ENCODE measurements at regions not wholly inside any gene's neighbourhood (a gene's known extent, or its start where the extent isn't known, plus 50 kb on each side); places are given as distances from the start of the nearest gene placed in this dataset.
"Not testable (repeated sequence)": the region's sequence is repeated elsewhere in the genome, so short reads cannot be mapped to it uniquely, and the experiment has no call there.

DNA sequence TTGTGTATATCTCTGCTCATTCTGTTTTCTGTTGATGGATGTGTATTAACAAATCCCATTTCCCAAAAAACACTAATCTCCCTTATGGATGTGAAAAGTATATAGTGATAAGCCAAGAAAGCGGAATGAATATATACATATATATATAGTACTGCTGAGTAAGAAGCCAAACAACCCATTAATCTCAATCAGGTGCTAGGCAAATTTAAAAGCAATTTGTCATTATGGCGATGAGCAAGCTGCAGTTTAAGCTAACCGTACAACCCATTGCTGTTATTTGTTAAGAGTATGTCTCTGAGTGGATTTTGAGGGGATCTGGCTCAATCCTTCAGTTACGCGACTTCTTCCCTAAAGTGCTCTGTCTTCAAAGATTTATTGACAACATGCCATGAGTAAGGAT lies 640.4 kb upstream of the ARRDC3 start:
- no peaks in the 10 kb centered on the region for H3K27me3 Mint-ChIP-seq
- DNase-seq: no peak
- no peak overlapping the region for H3K4me3 Mint-ChIP-seq
- H3K9me3 Mint-ChIP-seq: no peaks in the 10 kb centered on the region
- H3K4me1 Mint-ChIP-seq: no peaks in the 10 kb centered on the region
- no peak overlapping the region for H3K27ac Mint-ChIP-seq
- H3K36me3 Mint-ChIP-seq: no peaks in the 10 kb centered on the region

DNA sequence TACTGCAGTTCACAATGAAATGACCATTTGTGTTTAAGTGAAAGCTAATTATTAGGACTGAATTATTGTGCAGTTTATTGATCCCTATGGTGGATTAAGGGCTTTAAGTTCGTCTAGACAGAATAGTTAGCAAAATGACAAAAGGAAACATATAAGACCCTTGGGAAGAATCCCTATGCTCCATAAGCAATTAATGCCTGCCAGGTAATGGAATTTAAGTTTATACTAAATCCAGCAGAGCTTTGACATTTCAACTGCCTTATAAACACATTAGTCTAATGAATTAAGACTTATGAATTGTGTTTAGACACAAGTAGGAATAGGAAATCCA lies 640.0 kb upstream of the ARRDC3 start:
- H3K4me1 Mint-ChIP-seq: no peaks in the 10 kb centered on the region
- no peaks in the 10 kb centered on the region for H3K27me3 Mint-ChIP-seq
- no peaks in the 10 kb centered on the region for H3K9me3 Mint-ChIP-seq
- H3K27ac Mint-ChIP-seq: no peak overlapping the region
- no peak for DNase-seq
- no peak overlapping the region for H3K4me3 Mint-ChIP-seq
- H3K36me3 Mint-ChIP-seq: no peaks in the 10 kb centered on the region

DNA sequence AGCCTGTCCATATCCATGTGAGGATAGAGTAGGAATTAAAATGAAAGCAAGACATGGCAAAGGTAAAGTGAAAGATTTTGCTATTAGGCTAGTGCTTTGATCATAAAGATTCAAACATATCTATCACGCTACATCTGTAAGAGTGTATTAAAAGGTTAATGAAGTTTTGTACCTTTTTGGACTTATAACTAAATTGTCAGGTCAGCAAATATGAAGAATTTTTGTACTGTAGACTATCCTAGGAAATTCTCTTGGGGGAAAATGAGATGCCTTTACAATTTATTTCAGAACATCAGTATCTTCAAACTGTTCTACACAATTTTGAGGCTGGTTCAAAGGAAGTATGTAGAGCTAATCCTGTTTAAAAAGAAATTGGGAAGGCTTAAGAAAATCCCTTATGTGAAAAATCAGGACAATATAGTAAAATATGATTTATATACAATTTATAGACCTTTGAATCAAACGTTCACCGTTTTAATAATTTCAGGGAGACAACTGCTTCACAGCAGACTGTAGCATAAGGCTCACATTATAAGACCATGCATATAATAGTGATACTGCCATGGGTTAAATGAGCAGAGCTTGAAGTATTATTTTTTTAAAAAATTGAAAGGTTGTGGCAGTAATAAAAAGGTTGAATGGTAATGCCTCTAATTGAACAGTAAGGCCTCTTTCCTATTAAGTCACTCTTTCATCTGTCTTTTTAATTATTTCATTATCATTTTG lies 639.5 kb upstream of the ARRDC3 start:
- Mint-ChIP-seq H3K9me3 (no peaks in the 10 kb centered on the region), H3K27ac (no peak overlapping the region), H3K4me1 (no peaks in the 10 kb centered on the region), H3K4me3 (no peak overlapping the region), H3K36me3 (no peaks in the 10 kb centered on the region), H3K27me3 (no peaks in the 10 kb centered on the region)
- no peak for DNase-seq

DNA sequence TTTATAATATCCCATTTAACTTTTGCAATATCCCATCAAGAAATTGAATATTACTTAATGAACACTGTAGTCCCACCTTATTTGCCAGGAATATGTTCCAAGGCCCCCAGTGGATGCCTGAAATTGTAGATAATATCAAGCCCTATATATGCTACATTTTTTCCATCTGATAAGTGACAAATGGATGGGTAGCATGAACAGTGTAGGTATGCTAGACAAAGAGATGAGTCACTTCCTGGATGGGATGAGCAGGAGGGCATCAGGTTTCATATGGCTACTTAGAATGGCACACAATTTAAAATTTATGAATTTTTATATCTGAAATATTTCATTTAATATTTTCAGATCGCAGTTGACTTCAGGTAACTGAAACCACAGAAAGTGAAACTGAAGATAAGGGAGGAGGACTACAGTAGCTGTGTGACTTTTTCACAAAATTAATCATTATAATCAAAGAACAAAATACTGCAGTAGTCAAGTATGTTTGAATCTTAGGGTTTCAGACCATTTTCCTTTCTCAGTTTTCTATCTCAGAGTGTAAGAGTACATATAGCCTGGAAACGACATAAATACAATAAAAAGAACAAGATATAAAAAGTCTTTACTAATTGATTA lies 636.4 kb upstream of the ARRDC3 start:
- Mint-ChIP-seq H3K4me3 (no peak overlapping the region), H3K4me1 (no peaks in the 10 kb centered on the region), H3K27ac (no peak overlapping the region), H3K36me3 (no peaks in the 10 kb centered on the region), H3K27me3 (no peaks in the 10 kb centered on the region), H3K9me3 (no peaks in the 10 kb centered on the region)
- DNase-seq: no peak

DNA sequence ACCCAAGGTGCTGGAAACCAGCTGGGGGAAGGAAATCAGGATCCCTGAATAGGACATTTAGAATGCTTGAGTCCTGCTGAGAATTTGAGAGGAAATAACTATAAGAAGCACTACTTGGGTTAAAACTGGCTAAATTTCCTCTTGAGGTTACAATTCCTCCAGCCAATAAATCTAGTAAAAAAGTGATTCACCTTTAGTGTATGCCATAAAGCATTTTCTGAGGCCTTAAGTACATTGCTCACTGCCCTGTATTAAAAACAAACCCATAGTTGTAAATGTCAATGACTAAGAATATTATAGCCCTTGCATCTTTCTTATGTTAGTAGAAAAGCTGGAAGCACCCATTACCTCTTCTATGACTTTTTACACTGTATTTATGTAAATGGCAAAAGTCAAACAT lies 634.7 kb upstream of the ARRDC3 start:
- Mint-ChIP-seq H3K27ac (no peak overlapping the region), H3K9me3 (no peaks in the 10 kb centered on the region), H3K4me1 (no peaks in the 10 kb centered on the region), H3K4me3 (no peak overlapping the region), H3K27me3 (no peaks in the 10 kb centered on the region), H3K36me3 (no peaks in the 10 kb centered on the region)
- no peak for DNase-seq

DNA sequence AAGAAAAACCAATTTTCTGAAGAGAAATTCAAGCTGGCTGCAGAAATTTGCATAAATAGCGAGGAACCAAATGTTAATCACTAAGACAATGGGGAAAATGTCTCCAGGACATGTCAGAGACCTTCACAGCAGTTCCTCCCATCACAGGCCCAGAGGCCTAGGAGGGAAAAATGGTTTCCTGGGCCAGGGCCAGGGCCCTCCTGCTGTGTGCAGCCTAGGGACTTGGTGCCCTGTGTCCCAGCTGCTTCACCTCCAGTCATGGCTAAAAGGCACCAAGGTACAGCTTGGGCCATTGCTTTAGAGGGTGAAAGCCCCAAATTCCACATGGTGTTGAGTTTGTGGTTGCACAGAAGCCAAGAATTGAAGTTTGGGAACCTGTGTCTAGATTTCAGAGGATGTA lies 628.7 kb upstream of the ARRDC3 start:
- not testable (repeated sequence) for H3K27me3 Mint-ChIP-seq, H3K27ac Mint-ChIP-seq, H3K4me1 Mint-ChIP-seq, H3K36me3 Mint-ChIP-seq, H3K9me3 Mint-ChIP-seq, H3K4me3 Mint-ChIP-seq, DNase-seq

DNA sequence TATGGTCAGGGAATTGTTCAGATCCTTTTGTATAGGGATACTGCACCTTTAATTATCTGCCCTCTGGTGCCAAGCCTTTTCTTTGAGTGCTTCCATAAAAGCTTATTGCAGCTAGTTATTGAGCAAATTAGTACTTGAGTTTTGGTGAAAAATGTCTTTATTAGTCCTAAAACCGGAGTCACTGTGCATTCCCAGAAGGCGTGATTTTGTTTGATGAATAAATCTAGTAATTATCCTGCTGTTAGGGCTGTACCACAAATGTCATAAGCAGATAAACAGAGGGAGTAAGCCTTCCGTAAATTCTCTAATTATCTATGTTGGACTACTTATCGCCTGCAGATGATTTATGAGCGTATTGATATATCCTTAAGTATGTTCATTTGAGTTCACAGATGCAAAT lies 620.7 kb upstream of the ARRDC3 start:
- H3K27ac Mint-ChIP-seq: no peak overlapping the region
- H3K9me3 Mint-ChIP-seq: no peaks in the 10 kb centered on the region
- H3K4me3 Mint-ChIP-seq: no peak overlapping the region

DNA sequence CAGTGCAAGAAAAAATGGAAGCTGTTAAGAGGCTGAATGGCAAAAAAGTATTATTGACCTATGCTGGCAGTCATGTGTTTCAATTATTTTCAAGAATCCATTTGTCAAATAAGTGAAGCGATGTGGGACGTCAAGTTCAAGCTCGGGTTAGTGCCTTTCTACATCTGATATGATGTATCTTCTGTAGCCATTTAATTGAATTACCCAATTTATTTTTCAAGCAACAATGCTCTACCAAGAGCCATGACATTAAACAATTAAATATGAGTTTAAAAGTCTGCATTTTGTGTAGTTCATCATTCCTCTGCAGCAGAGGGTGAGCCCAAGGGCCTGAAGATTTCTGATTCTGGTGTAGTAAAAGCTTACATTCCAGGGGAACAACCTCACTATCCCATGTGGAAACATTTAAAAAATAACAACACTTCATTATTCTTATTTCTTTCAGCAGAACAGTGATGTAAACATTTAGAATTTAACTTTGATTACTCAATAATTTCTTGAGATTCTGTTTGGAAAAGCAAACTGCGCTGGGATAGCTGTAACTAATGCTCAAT lies 619.7 kb upstream of the ARRDC3 start:
- no peak for DNase-seq
- H3K4me3 Mint-ChIP-seq: no peak overlapping the region
- no peaks in the 10 kb centered on the region for H3K4me1 Mint-ChIP-seq
- H3K27me3 Mint-ChIP-seq: no peaks in the 10 kb centered on the region
- no peak overlapping the region for H3K27ac Mint-ChIP-seq
- no peaks in the 10 kb centered on the region for H3K9me3 Mint-ChIP-seq
- no peaks in the 10 kb centered on the region for H3K36me3 Mint-ChIP-seq

More for the DNA sequence above, 620.7 kb upstream of the ARRDC3 start:
- Mint-ChIP-seq H3K36me3 (no peaks in the 10 kb centered on the region), H3K4me1 (no peaks in the 10 kb centered on the region), H3K27me3 (no peaks in the 10 kb centered on the region)
- no peak for DNase-seq

DNA sequence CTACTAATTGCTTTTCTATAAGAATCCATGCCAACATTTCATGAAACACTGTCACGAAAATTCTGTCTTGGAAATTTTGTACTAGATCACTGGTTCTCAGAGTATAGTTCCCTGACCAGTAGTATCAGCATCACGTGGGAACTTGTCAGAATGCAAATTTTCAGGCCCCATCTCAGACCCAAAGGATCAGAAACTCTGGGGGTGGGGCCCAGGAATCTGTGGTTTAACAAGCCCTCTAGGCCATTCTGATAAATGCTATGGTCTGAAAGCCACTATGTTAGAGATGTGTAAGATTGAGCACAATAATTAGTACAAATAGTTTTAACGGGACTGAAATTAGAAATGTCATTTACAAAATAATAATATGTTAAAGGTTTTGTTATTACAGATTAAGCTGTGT lies 615.7 kb upstream of the ARRDC3 start:
- Mint-ChIP-seq H3K4me1 (no peaks in the 10 kb centered on the region), H3K27ac (no peak overlapping the region), H3K36me3 (no peaks in the 10 kb centered on the region), H3K9me3 (no peaks in the 10 kb centered on the region), H3K4me3 (no peak overlapping the region), H3K27me3 (no peaks in the 10 kb centered on the region)
- DNase-seq: no peak

DNA sequence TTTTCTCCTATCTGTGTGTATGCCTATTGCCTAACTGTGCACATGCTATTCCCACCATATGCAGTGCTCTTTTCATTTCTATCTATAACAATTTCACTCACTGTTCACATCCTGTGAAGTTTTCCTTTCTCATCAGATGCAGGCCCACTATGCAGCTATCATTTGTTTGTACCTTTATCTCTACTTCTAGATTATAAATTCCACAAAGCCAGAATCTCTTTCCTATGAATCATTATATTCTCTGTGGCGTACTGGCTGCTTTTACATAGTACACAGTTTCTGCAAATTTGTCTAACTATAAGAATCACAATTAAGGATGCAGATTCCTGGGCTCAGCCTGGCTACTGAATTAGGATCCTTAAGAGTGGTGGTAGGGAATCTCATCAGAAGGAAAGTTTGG lies 600.8 kb upstream of the ARRDC3 start:
- Mint-ChIP-seq H3K9me3 (no peaks in the 10 kb centered on the region), H3K4me3 (no peak overlapping the region), H3K27me3 (no peaks in the 10 kb centered on the region), H3K36me3 (no peaks in the 10 kb centered on the region), H3K4me1 (no peaks in the 10 kb centered on the region), H3K27ac (no peak overlapping the region)
- no peak for DNase-seq

DNA sequence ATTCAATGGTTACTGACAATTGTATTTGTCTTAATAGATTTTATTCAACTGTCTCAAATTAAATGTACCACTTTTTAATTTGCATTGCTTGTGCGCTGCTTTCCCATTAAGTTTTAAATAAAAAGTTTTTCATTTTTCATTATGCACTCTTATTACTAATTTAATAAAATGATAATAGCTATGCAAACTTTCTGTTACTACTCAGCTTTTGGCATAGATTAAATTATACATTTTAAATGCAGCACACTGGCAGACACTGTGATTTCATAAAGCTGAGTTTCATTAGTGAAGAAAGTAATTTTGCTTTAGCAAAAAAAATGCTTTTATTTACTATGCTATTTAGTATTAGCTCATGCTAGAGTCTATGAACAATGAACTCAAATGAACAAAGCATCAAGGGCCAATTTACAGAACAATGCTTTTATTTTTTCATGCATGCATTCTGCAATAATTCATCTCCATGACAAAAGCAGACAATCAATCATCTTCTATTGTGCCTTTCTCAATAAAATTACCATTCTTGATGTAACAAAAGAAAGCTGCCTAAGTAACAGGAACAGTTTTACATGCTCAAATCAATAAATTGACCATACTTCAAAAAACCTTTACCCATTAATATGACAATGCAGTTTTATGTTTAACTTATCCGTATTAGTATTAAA lies 595.2 kb upstream of the ARRDC3 start:
- Mint-ChIP-seq H3K4me1 (no peaks in the 10 kb centered on the region), H3K4me3 (no peak overlapping the region), H3K36me3 (no peaks in the 10 kb centered on the region), H3K9me3 (no peaks in the 10 kb centered on the region), H3K27ac (no peak overlapping the region), H3K27me3 (no peaks in the 10 kb centered on the region)
- no peak for DNase-seq

DNA sequence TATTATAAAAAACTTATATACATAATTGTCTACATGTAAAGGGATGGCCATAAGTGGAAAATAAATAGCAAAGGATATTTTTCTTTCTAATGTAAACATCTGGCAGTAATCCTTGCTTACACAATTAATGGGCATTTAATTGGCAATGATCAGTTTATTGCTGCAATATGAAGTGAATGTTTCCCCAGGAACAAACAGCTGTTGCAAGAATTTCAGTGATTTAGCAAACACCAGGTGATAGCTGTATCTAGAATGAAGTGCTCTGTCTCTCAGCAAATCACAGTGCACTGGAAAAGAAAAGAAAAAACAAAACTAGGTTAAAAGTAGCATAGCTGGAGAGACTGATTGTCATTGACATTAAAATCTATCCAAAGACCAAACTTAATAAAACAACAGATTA lies 594.5 kb upstream of the ARRDC3 start:
- Mint-ChIP-seq H3K9me3 (no peaks in the 10 kb centered on the region), H3K27me3 (no peaks in the 10 kb centered on the region), H3K4me1 (no peaks in the 10 kb centered on the region), H3K36me3 (no peaks in the 10 kb centered on the region), H3K4me3 (no peak overlapping the region), H3K27ac (no peak overlapping the region)
- no peak for DNase-seq

DNA sequence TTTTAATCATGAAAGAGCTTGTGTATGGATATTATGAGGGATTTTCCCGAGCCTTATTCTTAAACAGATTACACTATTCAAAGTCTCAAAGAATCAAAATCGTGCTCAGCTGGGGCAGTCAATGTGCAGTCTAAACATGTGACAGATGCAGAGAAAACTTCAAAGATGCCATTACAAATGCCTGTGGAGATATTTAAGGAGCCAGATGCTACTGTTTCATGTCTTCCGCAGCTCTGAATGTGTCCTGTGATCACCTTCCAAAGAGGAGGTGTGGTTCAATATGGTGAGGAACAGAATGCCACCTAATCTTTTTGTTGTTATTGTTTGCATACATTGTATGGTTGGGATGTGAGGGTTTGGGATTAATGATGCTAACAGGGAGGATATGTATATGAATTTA lies 593.3 kb upstream of the ARRDC3 start:
- Mint-ChIP-seq H3K36me3 (no peaks in the 10 kb centered on the region), H3K27ac (no peak overlapping the region), H3K4me3 (no peak overlapping the region), H3K9me3 (no peaks in the 10 kb centered on the region), H3K27me3 (no peaks in the 10 kb centered on the region), H3K4me1 (no peaks in the 10 kb centered on the region)
- no peak for DNase-seq

DNA sequence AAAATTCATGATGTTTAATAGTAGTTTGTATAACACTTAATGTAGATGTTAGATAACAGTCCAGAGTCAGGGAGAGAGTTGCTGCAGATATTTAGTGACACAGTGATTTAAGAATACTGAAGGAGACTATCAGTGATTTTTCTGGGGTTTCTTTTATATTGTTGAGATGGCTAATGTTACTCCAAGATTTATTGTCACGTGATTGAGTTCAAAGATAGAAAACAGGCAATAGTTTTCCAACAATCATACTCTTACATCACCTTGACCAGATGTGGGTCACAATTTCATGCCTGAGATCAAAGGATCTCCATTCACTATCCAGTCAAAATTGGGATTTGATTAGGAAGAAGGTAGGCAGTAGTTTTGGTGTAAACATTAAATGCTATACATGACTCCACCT lies 580.0 kb upstream of the ARRDC3 start:
- no peak overlapping the region for H3K27ac Mint-ChIP-seq
- no peaks in the 10 kb centered on the region for H3K4me1 Mint-ChIP-seq
- no peaks in the 10 kb centered on the region for H3K27me3 Mint-ChIP-seq
- H3K4me3 Mint-ChIP-seq: no peak overlapping the region
- H3K36me3 Mint-ChIP-seq: no peaks in the 10 kb centered on the region
- no peak for DNase-seq
- no peaks in the 10 kb centered on the region for H3K9me3 Mint-ChIP-seq

DNA sequence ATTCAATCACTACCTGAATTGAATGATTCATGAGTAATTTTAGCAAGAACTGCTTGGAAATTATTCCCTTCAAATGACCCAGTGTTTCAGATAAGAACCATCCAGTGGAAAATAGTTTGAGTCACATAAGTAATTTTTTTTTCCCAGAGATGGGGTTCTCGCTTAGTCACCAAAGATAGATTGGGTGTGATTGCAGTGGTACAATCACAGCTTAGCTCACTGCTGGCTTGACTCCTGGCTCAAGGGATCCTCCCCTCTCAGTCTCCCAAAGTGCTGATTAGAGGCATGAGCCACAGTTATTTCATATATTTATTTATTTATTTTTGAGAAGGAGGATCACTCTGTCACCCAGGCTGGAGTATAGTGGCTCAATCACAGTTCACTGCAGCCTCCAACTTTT lies 574.5 kb upstream of the ARRDC3 start:
- Mint-ChIP-seq H3K36me3 (no peaks in the 10 kb centered on the region), H3K4me1 (no peaks in the 10 kb centered on the region), H3K27ac (no peak overlapping the region), H3K27me3 (no peaks in the 10 kb centered on the region), H3K9me3 (no peaks in the 10 kb centered on the region), H3K4me3 (no peak overlapping the region)
- DNase-seq: no peak

DNA sequence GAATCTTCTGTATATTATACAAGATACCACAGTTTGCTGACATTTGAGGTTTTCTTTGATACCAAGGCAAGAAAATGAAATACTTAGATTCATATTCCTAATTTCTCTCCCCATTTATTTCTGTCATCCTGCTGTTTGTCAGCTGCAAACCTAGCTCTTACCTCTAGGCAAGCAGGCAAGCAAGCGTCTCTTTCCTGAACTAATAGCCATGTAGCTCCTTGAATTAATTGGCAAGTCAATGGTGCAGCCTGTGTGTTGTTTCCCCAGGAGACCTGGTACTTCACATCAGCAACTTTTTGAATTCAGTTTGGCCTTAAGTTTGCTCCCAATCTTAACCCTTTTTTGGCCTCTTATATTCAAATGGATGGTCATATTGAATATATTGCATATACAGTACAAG lies 573.6 kb upstream of the ARRDC3 start:
- no peaks in the 10 kb centered on the region for H3K9me3 Mint-ChIP-seq
- H3K27me3 Mint-ChIP-seq: no peaks in the 10 kb centered on the region
- no peak overlapping the region for H3K4me3 Mint-ChIP-seq
- no peaks in the 10 kb centered on the region for H3K4me1 Mint-ChIP-seq
- no peaks in the 10 kb centered on the region for H3K36me3 Mint-ChIP-seq
- no peak for DNase-seq
- no peak overlapping the region for H3K27ac Mint-ChIP-seq

Data from activated naive CD8-positive, alpha-beta T cell treated with anti-CD3 and anti-CD28 coated beads for 36 hours (primary cell).